SK-N-SH (cell line): ENCODE measurements at regions not wholly inside any gene's neighbourhood (a gene's known extent, or its start where the extent isn't known, plus 50 kb on each side); places are given as distances from the start of the nearest gene placed in this dataset.

ENCODE experiments used
- CTCF ChIA-PET: fragments of 300-600, 350-600 bp; formaldehyde crosslinking; extraction: SDS; loops from one replicate; lab custom pipeline; 2021; lab: Yijun Ruan, JAX
- POLR2A ChIA-PET: fragments of 350-600 bp; sonication (Branson Sonifier 250); formaldehyde crosslinking; extraction: SDS; loops from one replicate; lab custom pipeline; 2020; ENCODE audit warnings: antibody characterized with exemption, inconsistent platforms; lab: Yijun Ruan, JAX
- DNase-seq: peaks from one replicate; pipeline ENCODE4 v3.0.0; 2012
- H2AFZ ChIP-seq: fragments of 200-600 bp; sonication (generic); 2 replicates; pipeline ENCODE4 v1.8.1; 2016; ENCODE audit warnings: antibody characterized with exemption, mild to moderate bottlenecking, low read depth
- H3F3A ChIP-seq: fragments of 200-600 bp; sonication (generic); replicated peaks from 2 replicates; pipeline ENCODE3; 2016; ENCODE audit warnings: antibody characterized with exemption, mild to moderate bottlenecking; ENCODE audit not compliant: insufficient read depth
- H3K27ac ChIP-seq, 2 experiments: fragments of 200-500 bp in 1 of 2; fragments of 200-600 bp in 1 of 2; sonication (Bioruptor generic) in 1 of 2; sonication (generic), shearing (Covaris generic) in 1 of 2; 2 replicates each; pipeline versions ENCODE4 v1.5.1 to v1.6.1; 2014 to 2016; ENCODE audit warnings: low read depth in 2 of 2, inconsistent platforms in 1 of 2, low read length in 1 of 2, mild to moderate bottlenecking in 1 of 2, mixed read lengths in 1 of 2
- H3K27me3 ChIP-seq: fragments of 200-600 bp; sonication (generic), shearing (Covaris generic); 2 replicates; pipeline ENCODE4 v1.6.1; 2016; ENCODE audit warnings: mixed run types; ENCODE audit not compliant: insufficient read depth
- H3K36me3 ChIP-seq, 2 experiments: fragments of 200-500 bp in 1 of 2; fragments of 200-600 bp in 1 of 2; sonication (Bioruptor generic) in 1 of 2; sonication (generic) in 1 of 2; replicated peaks in 1 of 2; 2 replicates each; pipeline versions ENCODE3 to v1.5.1; 2014 to 2016; ENCODE audit warnings: low read length in 1 of 2, mild to moderate bottlenecking in 1 of 2; ENCODE audit not compliant: insufficient read depth in 2 of 2, control insufficient read depth in 1 of 2
- H3K4me1 ChIP-seq, 2 experiments: fragments of 200-500 bp in 1 of 2; fragments of 200-600 bp in 1 of 2; sonication (Bioruptor generic) in 1 of 2; sonication (generic), shearing (Covaris generic) in 1 of 2; 2 replicates each; pipeline versions ENCODE4 v1.5.1 to v1.6.1; 2014 to 2016; ENCODE audit warnings: low read depth in 1 of 2, low read length in 1 of 2, mixed run types in 1 of 2; ENCODE audit not compliant: insufficient read depth in 2 of 2, control insufficient read depth in 1 of 2
- H3K4me2 ChIP-seq: fragments of 200-600 bp; sonication (generic), shearing (Covaris generic); 2 replicates; pipeline ENCODE4 v1.6.1; 2017; ENCODE audit warnings: mixed run types
- H3K4me3 ChIP-seq, 2 experiments: fragments of 200-500 bp in 1 of 2; fragments of 200-600 bp in 1 of 2; sonication (Bioruptor generic) in 1 of 2; sonication (generic), shearing (Covaris generic) in 1 of 2; 2 replicates each; pipeline versions ENCODE4 v1.5.1 to v1.8.1; 2014 to 2016; ENCODE audit warnings: low read depth in 2 of 2, inconsistent platforms in 1 of 2, low read length in 1 of 2, mild to moderate bottlenecking in 1 of 2, mixed read lengths in 1 of 2, moderate library complexity in 1 of 2
- H3K79me2 ChIP-seq: fragments of 200-600 bp; sonication (generic); 2 replicates; pipeline ENCODE4 v1.8.1; 2017; ENCODE audit warnings: mild to moderate bottlenecking; ENCODE audit not compliant: insufficient read depth
- H3K9ac ChIP-seq: fragments of 200-600 bp; sonication (generic); 2 replicates; pipeline ENCODE4 v1.6.1; 2017; ENCODE audit warnings: mixed run types
- H3K9me2 ChIP-seq: fragments of 200-600 bp; sonication (generic); 2 replicates; pipeline ENCODE4 v1.6.1; 2017; ENCODE audit warnings: mixed run types
- H3K9me3 ChIP-seq: fragments of 200-600 bp; sonication (generic); 2 replicates; pipeline ENCODE4 v1.6.1; 2017; ENCODE audit warnings: mixed run types, mild to moderate bottlenecking, moderate library complexity
- H4K20me1 ChIP-seq: fragments of 200-600 bp; sonication (generic); 2 replicates; pipeline ENCODE4 v1.6.1; 2017; ENCODE audit warnings: mild to moderate bottlenecking, mixed run types; ENCODE audit not compliant: insufficient read depth
- CHD2 ChIP-seq: fragments of 150-350 bp; IDR thresholded peaks from 2 replicates; pipeline ENCODE4 v1.6.1; 2018; ENCODE audit warnings: low read length; ENCODE audit not compliant: partially characterized antibody
- CTCF ChIP-seq: fragments of 200-600 bp; sonication (generic); IDR thresholded peaks from 2 replicates; pipeline ENCODE4 v1.6.1; 2017; ENCODE audit warnings: antibody characterized with exemption, mild to moderate bottlenecking, moderate library complexity
- ELF1 ChIP-seq: IDR thresholded peaks from 2 replicates; pipeline ENCODE4 v1.4.0; 2012
- EZH2phosphoT487 ChIP-seq: fragments of 200-600 bp; sonication (generic); IDR thresholded peaks from 2 replicates; pipeline ENCODE4 v1.6.1; 2017; ENCODE audit warnings: low read depth, mixed run types, mild to moderate bottlenecking, antibody characterized with exemption, moderate library complexity, borderline replicate concordance
- FOSL2 ChIP-seq: IDR thresholded peaks from 2 replicates; pipeline ENCODE4 v1.4.0; 2012; ENCODE audit warnings: low read depth, mild to moderate bottlenecking, moderate library complexity, borderline replicate concordance
- FOXM1 ChIP-seq: IDR thresholded peaks from 2 replicates; pipeline ENCODE4 v1.4.0; 2012; ENCODE audit warnings: low read depth, mild to moderate bottlenecking
- GABPA ChIP-seq: IDR thresholded peaks from 2 replicates; pipeline ENCODE4 v1.4.0; 2012; ENCODE audit warnings: low read depth, mild to moderate bottlenecking
- GATA2 ChIP-seq: sonication (generic); formaldehyde crosslinking; IDR thresholded peaks from 2 replicates; pipeline ENCODE4 v1.5.0; 2020; ENCODE audit warnings: mild to moderate bottlenecking, missing genetic modification reagents
- IRF3 ChIP-seq: fragments of 150-350 bp; IDR thresholded peaks from 2 replicates; pipeline ENCODE4 v1.6.1; 2016; ENCODE audit warnings: mild to moderate bottlenecking, low read depth, low read length
- MXI1 ChIP-seq: IDR thresholded peaks from 2 replicates; pipeline ENCODE4 v1.6.1; 2012; ENCODE audit warnings: mild to moderate bottlenecking, low read depth, low read length, improper control_type of control experiment
- NFIC ChIP-seq: IDR thresholded peaks from 2 replicates; pipeline ENCODE4 v1.4.0; 2012; ENCODE audit warnings: borderline replicate concordance
- NRF1 ChIP-seq: IDR thresholded peaks from 2 replicates; pipeline ENCODE4 v1.6.1; 2012; ENCODE audit warnings: low read depth, mild to moderate bottlenecking, low read length
- PBX3 ChIP-seq: IDR thresholded peaks from 2 replicates; pipeline ENCODE4; 2012
- POLR2AphosphoS5 ChIP-seq: IDR thresholded peaks from 2 replicates; pipeline ENCODE4 v1.6.1; 2012; ENCODE audit warnings: low read depth, low read length
- RFX5 ChIP-seq: IDR thresholded peaks from 2 replicates; pipeline ENCODE4 v1.6.1; 2012; ENCODE audit warnings: mild to moderate bottlenecking, improper control_type of control experiment, low read length
- RXRA ChIP-seq: IDR thresholded peaks from 2 replicates; pipeline ENCODE4 v1.4.0; 2012; ENCODE audit warnings: low read depth, mild to moderate bottlenecking, borderline replicate concordance
- SIN3A ChIP-seq: IDR thresholded peaks from 2 replicates; pipeline ENCODE4 v1.6.1; 2012; ENCODE audit warnings: low read depth, mild to moderate bottlenecking, low read length, moderate library complexity, borderline replicate concordance
- SMC3 ChIP-seq: IDR thresholded peaks from 2 replicates; pipeline ENCODE4 v1.6.1; 2012; ENCODE audit warnings: low read depth, low read length, improper control_type of control experiment
- TAF1 ChIP-seq: IDR thresholded peaks from 2 replicates; pipeline ENCODE4 v1.6.1; 2012; ENCODE audit warnings: low read depth, mild to moderate bottlenecking, low read length, moderate library complexity, borderline replicate concordance
- TCF12 ChIP-seq: IDR thresholded peaks from 2 replicates; pipeline ENCODE4 v1.4.0; 2012
- TEAD4 ChIP-seq: IDR thresholded peaks from 2 replicates; pipeline ENCODE4 v1.4.0; 2012; ENCODE audit warnings: mild to moderate bottlenecking, borderline replicate concordance; ENCODE audit not compliant: insufficient read depth
- USF1 ChIP-seq: IDR thresholded peaks from 2 replicates; pipeline ENCODE4 v1.4.0; 2012; ENCODE audit warnings: low read depth, borderline replicate concordance
- WGBS: methylation state at CpG from one replicate; pipeline ENCODE4 v1.1.6; 2017; ENCODE audit warnings: low lambda C conversion rate; 5-methylcytosine and 5-hydroxymethylcytosine counted together

- H2AFZ ChIP-seq, result no peak overlapping the region
- WGBS, result 20% methylated on average over 3 of the region's 3 CpGs
- POLR2A ChIA-PET, result no interaction called here
These were observed 317.5 kb downstream of the ARAP2 start for GRCh38 chr4:35926788-35927187.

GRCh38 chr4:35933901-35934300 is 310.4 kb downstream of the ARAP2 start:
- CTCF ChIA-PET, result interaction anchor here (1.0 to 2.0 kb wide), 6 partner anchors 9 to 208 kb away, joined by 3 to 7 read pairs (median 4); no protein-coding TSS in a partner anchor
- Histone ChIP-seq H2AFZ (no peak overlapping the region), H3K9me2 (no peaks in the 10 kb centered on the region), H3K79me2 (no peaks in the 10 kb centered on the region), H3K9ac (no peak overlapping the region), H3K27ac (no peak overlapping the region), H3K4me1 (no peaks in the 10 kb centered on the region; a peak in 1 of 4 replicates), H3K4me2 (no peak overlapping the region), H3K4me3 (no peak overlapping the region; a peak in 1 of 4 replicates), H4K20me1 (no peaks in the 10 kb centered on the region), H3F3A (no peaks in the 10 kb centered on the region), H3K27me3 (no peaks in the 10 kb centered on the region), H3K36me3 (no peaks in the 10 kb centered on the region), H3K9me3 (no peaks in the 10 kb centered on the region)
- POLR2A ChIA-PET, result no interaction called here
- WGBS, result 5% methylated on average over 3 of the region's 3 CpGs
- no peak for DNase-seq
- TF ChIP-seq TCF12, result no peak
- TF ChIP-seq ELF1, result no peak
- no peak for TF ChIP-seq NFIC
- no peak for TF ChIP-seq RFX5
- no peak for TF ChIP-seq TEAD4
- TF ChIP-seq SMC3, result no peak
- no peak for TF ChIP-seq CHD2
- no peak for TF ChIP-seq MXI1
- TF ChIP-seq EZH2phosphoT487, result no peak
- no peak for TF ChIP-seq TAF1
- TF ChIP-seq FOXM1, result no peak
- no peak for TF ChIP-seq NRF1
- no peak for TF ChIP-seq IRF3
- no peak for TF ChIP-seq FOSL2
- no peak for TF ChIP-seq SIN3A
- TF ChIP-seq CTCF, result no peak
- TF ChIP-seq RXRA, result no peak

More at GRCh38 chr4:35926788-35927187, 317.5 kb downstream of the ARAP2 start:
- no peak overlapping the region for H3K9ac ChIP-seq
- no peaks in the 10 kb centered on the region; a peak in 1 of 4 replicates for H3K4me1 ChIP-seq
- CTCF ChIA-PET, result interaction anchor here (0.7 kb wide), 1 partner anchor 302 kb away, joined by 4 read pairs; no protein-coding TSS in a partner anchor
- no peak overlapping the region for H3K27ac ChIP-seq
- no peaks in the 10 kb centered on the region for H4K20me1 ChIP-seq
- no peak overlapping the region for H3K4me3 ChIP-seq
- H3K27me3 ChIP-seq, result no peaks in the 10 kb centered on the region
- H3K9me3 ChIP-seq, result no peaks in the 10 kb centered on the region
- no peaks in the 10 kb centered on the region for H3K79me2 ChIP-seq
- H3K36me3 ChIP-seq, result no peaks in the 10 kb centered on the region
- H3K9me2 ChIP-seq, result no peaks in the 10 kb centered on the region
- no peak overlapping the region for H3K4me2 ChIP-seq
- TF ChIP-seq GABPA (no peak), PBX3 (no peak), USF1 (no peak), TCF12 (no peak), RXRA (no peak), MXI1 (no peak), TEAD4 (no peak), ELF1 (no peak), RFX5 (no peak), GATA2 (CRISPR knock-in tag) (no peak), POLR2AphosphoS5 (no peak)
- H3F3A ChIP-seq, result no peaks in the 10 kb centered on the region
- no peak for DNase-seq
